Activated CD4-positive, CD25-positive, alpha-beta regulatory T cell treated with anti-CD3 and anti-CD28 coated beads, Interleukin-2, amount 50 U/mL, for 24 hours (primary cell): ENCODE measurements at regions not wholly inside any gene's neighbourhood (a gene's known extent, or its start where the extent isn't known, plus 50 kb on each side); places are given as distances from the start of the nearest gene placed in this dataset.

ENCODE experiments used
- ATAC-seq, 2 donors: fragments of 150-1000 bp; cut with Tn5 transposase; one replicate each; pipeline ENCODE4 v1.10.0; 2021; ENCODE audit warnings: mild to moderate bottlenecking in 1 of 2, moderate library complexity in 1 of 2

- no peak for ATAC-seq
These were observed 445.5 kb downstream of the ZEB2 start for GRCh38 chr2:144074450-144074849.

GRCh38 chr2:144071461-144071860 is 448.5 kb downstream of the ZEB2 start:
- ATAC-seq = no peak

- no peak for ATAC-seq
These were observed 452.4 kb downstream of the ZEB2 start for GRCh38 chr2:144067506-144067905.

- ATAC-seq = no peak
These were observed 456.3 kb downstream of the ZEB2 start for GRCh38 chr2:144063602-144064001.

- no peak for ATAC-seq
These were observed 465.0 kb downstream of the ZEB2 start for GRCh38 chr2:144054911-144055310.

GRCh38 chr2:144052083-144052482 is 467.8 kb downstream of the ZEB2 start:
- no peak for ATAC-seq

- no peak for ATAC-seq
These were observed 470.8 kb downstream of the ZEB2 start for GRCh38 chr2:144049137-144049536.

GRCh38 chr2:144048631-144049060 is 471.3 kb downstream of the ZEB2 start:
- no peak for ATAC-seq

GRCh38 chr2:144042751-144043150 is 477.2 kb downstream of the ZEB2 start:
- ATAC-seq = no peak

- no peak for ATAC-seq
These were observed 478.3 kb downstream of the ZEB2 start for GRCh38 chr2:144041612-144042011.

GRCh38 chr2:144040834-144041233 is 479.1 kb downstream of the ZEB2 start:
- no peak for ATAC-seq

GRCh38 chr2:144032566-144032965 is 487.4 kb downstream of the ZEB2 start:
- ATAC-seq = no peak

GRCh38 chr2:144030791-144031190 is 489.1 kb downstream of the ZEB2 start:
- ATAC-seq = no peak

- no peak for ATAC-seq
These were observed 492.3 kb downstream of the ZEB2 start for GRCh38 chr2:144027593-144027992.

- no peak for ATAC-seq
These were observed 493.2 kb downstream of the ZEB2 start for GRCh38 chr2:144026753-144027152.

- ATAC-seq = no peak
These were observed 499.9 kb downstream of the ZEB2 start for GRCh38 chr2:144020047-144020446.

GRCh38 chr2:144015655-144016245 is 504.2 kb downstream of the ZEB2 start:
- ATAC-seq = no peak

- ATAC-seq = no peak
These were observed 504.9 kb downstream of the ZEB2 start for GRCh38 chr2:144015036-144015435.

GRCh38 chr2:144014103-144014502 is 505.8 kb downstream of the ZEB2 start:
- peak in 1 of 2 donors; percentile 41 for ATAC-seq

- no peak for ATAC-seq
These were observed 507.6 kb downstream of the ZEB2 start for GRCh38 chr2:144012304-144012703.

- no peak for ATAC-seq
These were observed 508.4 kb downstream of the ZEB2 start for GRCh38 chr2:144011553-144011952.

GRCh38 chr2:144011098-144011497 is 508.8 kb downstream of the ZEB2 start:
- ATAC-seq = no peak

- ATAC-seq = no peak
These were observed 509.7 kb downstream of the ZEB2 start for GRCh38 chr2:144010096-144010836.

- no peak for ATAC-seq
These were observed 513.8 kb downstream of the ZEB2 start for GRCh38 chr2:144006139-144006538.

GRCh38 chr2:144004742-144005141 is 515.2 kb downstream of the ZEB2 start:
- no peak for ATAC-seq
